H1 (cell line): ENCODE measurements at regions not wholly inside any gene's neighbourhood (a gene's known extent, or its start where the extent isn't known, plus 50 kb on each side); places are given as distances from the start of the nearest gene placed in this dataset.

Experiments
- ATF2 ChIP-seq: IDR thresholded peaks from 2 replicates; pipeline ENCODE4 v1.6.1; 2012; ENCODE audit warnings: low read length, inconsistent platforms
- CEBPB ChIP-seq: IDR thresholded peaks from 2 replicates; pipeline ENCODE4 v1.6.1; 2012; ENCODE audit warnings: low read depth, low read length
- CHD7 ChIP-seq: fragments of 300-600 bp; sonication (generic); IDR thresholded peaks from 2 replicates; pipeline ENCODE4 v1.7.1; 2012; ENCODE audit warnings: low read length, moderate library complexity, mild to moderate bottlenecking, inconsistent platforms; ENCODE audit not compliant: insufficient replicate concordance
- EP300 ChIP-seq, 2 experiments: IDR thresholded peaks; 1 replicate in 1 of 2; 2 replicates in 1 of 2; pipeline ENCODE4 v1.6.1; 2011 to 2012; ENCODE audit warnings: low read depth in 2 of 2, low read length in 2 of 2, mild to moderate bottlenecking in 2 of 2, borderline replicate concordance in 1 of 2, inconsistent platforms in 1 of 2, moderate library complexity in 1 of 2
- FOSL1 ChIP-seq: IDR thresholded peaks from 2 replicates; pipeline ENCODE4 v1.6.1; 2011; ENCODE audit warnings: mild to moderate bottlenecking, low read depth, low read length, moderate library complexity; ENCODE audit not compliant: insufficient read depth
- KDM1A ChIP-seq: fragments of 200-600, 300-600 bp; sonication (generic); IDR thresholded peaks from 2 replicates; pipeline ENCODE4 v1.7.1; 2016; ENCODE audit warnings: mild to moderate bottlenecking, low read length, borderline replicate concordance
- POLR2AphosphoS5 ChIP-seq: IDR thresholded peaks from 2 replicates; pipeline ENCODE4 v1.6.1; 2011; ENCODE audit warnings: low read depth, low read length

GRCh38 chr10:4301291-4302045, 516.5 kb upstream of the KLF6 start (continued):
- TF ChIP-seq CHD7: no peak
- TF ChIP-seq FOSL1: no peak
- TF ChIP-seq KDM1A: no peak
- no peak for TF ChIP-seq CEBPB
- TF ChIP-seq EP300 (IDR thresholded peaks at IDR 0.05; ENCODE audit: borderline replicate concordance in 1 of 2, low read depth in 2 of 2, low read length in 2 of 2): no peak
- TF ChIP-seq POLR2AphosphoS5: no peak
- TF ChIP-seq ATF2: no peak
